IMR-90 (cell line): ENCODE measurements at regions not wholly inside any gene's neighbourhood (a gene's known extent, or its start where the extent isn't known, plus 50 kb on each side); places are given as distances from the start of the nearest gene placed in this dataset.

Experiments
- ATAC-seq: fragments of 200-7000 bp; cut with Tn5 transposase; 2 replicates; pipeline ENCODE4 v1.9.1; 2020; ENCODE audit warnings: low read depth, mild to moderate bottlenecking, moderate library complexity
- BruUV-seq: library from RNA; stranded (reverse); fragments of 400-500 nt; replicated peaks from 2 replicates; lab custom pipeline; 2021; lab: Mats Ljungman, UMichigan
- CTCF ChIA-PET: fragments of 300-600 bp; formaldehyde crosslinking; extraction: SDS; loops from one replicate; lab custom pipeline; 2021; ENCODE audit warnings: antibody characterized with exemption; lab: Yijun Ruan, JAX
- POLR2A ChIA-PET: fragments of 300-600 bp; sonication (Branson Sonifier 250); formaldehyde crosslinking; loops from one replicate; lab custom pipeline; 2022; ENCODE audit warnings: antibody characterized with exemption; ENCODE audit not compliant: unreplicated experiment; lab: Charles Lee
- DNase-seq: peaks from one replicate; pipeline ENCODE4 v3.0.0; 2013
- H2AFZ ChIP-seq: replicated peaks from 2 replicates; pipeline ENCODE3; 2013; ENCODE audit warnings: low read length, mild to moderate bottlenecking; ENCODE audit not compliant: poor library complexity
- H2AK5ac ChIP-seq: 2 replicates; pipeline ENCODE4 v1.6.1; 2013; ENCODE audit warnings: low read depth, low read length, inconsistent platforms
- H2AK9ac ChIP-seq: replicated peaks from 2 replicates; pipeline ENCODE3; 2013; ENCODE audit warnings: mild to moderate bottlenecking, low read depth, low read length, moderate library complexity; ENCODE audit not compliant: poor library complexity
- H2BK120ac ChIP-seq: 2 replicates; pipeline ENCODE4 v1.6.1; 2013; ENCODE audit warnings: low read depth, low read length, inconsistent platforms
- H2BK15ac ChIP-seq: 3 replicates; pipeline ENCODE4 v1.6.1; 2013; ENCODE audit warnings: low read depth, low read length, inconsistent platforms
- H2BK20ac ChIP-seq: 2 replicates; pipeline ENCODE4 v1.6.1; 2013; ENCODE audit warnings: low read depth, mild to moderate bottlenecking, inconsistent platforms, low read length, moderate library complexity
- H2BK5ac ChIP-seq: 2 replicates; pipeline ENCODE4 v1.6.1; 2013; ENCODE audit warnings: mild to moderate bottlenecking, low read depth, low read length, inconsistent platforms; ENCODE audit not compliant: poor library complexity, severe bottlenecking
- H3K14ac ChIP-seq: replicated peaks from 2 replicates; pipeline ENCODE4 v1.6.1; 2013; ENCODE audit warnings: low read depth, low read length, inconsistent platforms
- H3K18ac ChIP-seq: 2 replicates; pipeline ENCODE4 v1.6.1; 2013; ENCODE audit warnings: low read depth, low read length, control low read depth
- H3K23ac ChIP-seq: 2 replicates; pipeline ENCODE4 v1.6.1; 2013; ENCODE audit warnings: low read depth, low read length, inconsistent platforms
- H3K27ac ChIP-seq: 2 replicates; pipeline ENCODE4 v1.5.1; 2013; ENCODE audit warnings: mild to moderate bottlenecking, control low read depth, low read length; ENCODE audit not compliant: insufficient read depth
- H3K27me3 ChIP-seq: 2 replicates; pipeline ENCODE4 v1.6.1; 2013; ENCODE audit warnings: low read length; ENCODE audit not compliant: control insufficient read depth, insufficient read depth
- H3K36me3 ChIP-seq: 2 replicates; pipeline ENCODE4 v1.6.1; 2013; ENCODE audit warnings: low read length, mixed read lengths; ENCODE audit not compliant: control insufficient read depth, insufficient read depth
- H3K4ac ChIP-seq: 2 replicates; pipeline ENCODE4 v1.6.1; 2013; ENCODE audit warnings: low read depth, low read length, inconsistent platforms
- H3K4me1 ChIP-seq: 2 replicates; pipeline ENCODE4 v1.6.1; 2013; ENCODE audit warnings: low read length, mixed read lengths; ENCODE audit not compliant: control insufficient read depth, insufficient read depth
- H3K4me2 ChIP-seq: 2 replicates; pipeline ENCODE4 v1.6.1; 2013; ENCODE audit warnings: low read depth, mild to moderate bottlenecking, control low read depth, low read length, moderate library complexity
- H3K4me3 ChIP-seq: 2 replicates; pipeline ENCODE4 v1.5.1; 2013; ENCODE audit warnings: low read depth, mild to moderate bottlenecking, control low read depth, low read length, moderate library complexity; ENCODE audit not compliant: insufficient read depth
- H3K56ac ChIP-seq: 2 replicates; pipeline ENCODE4 v1.6.1; 2013; ENCODE audit warnings: low read length, inconsistent platforms; ENCODE audit not compliant: insufficient read depth; ENCODE audit errors: extremely low read depth
- H3K79me1 ChIP-seq, 2 experiments: 2 replicates each; pipeline ENCODE4 v1.6.1; 2013; ENCODE audit warnings: low read length in 2 of 2, inconsistent platforms in 1 of 2, low read depth in 1 of 2
- H3K9ac ChIP-seq: 2 replicates; pipeline ENCODE4 v1.6.1; 2013; ENCODE audit warnings: low read depth, low read length, control low read depth
- H3K9me1 ChIP-seq: 2 replicates; pipeline ENCODE4 v1.6.1; 2013; ENCODE audit warnings: low read length, inconsistent platforms; ENCODE audit not compliant: insufficient read depth
- H3K9me3 ChIP-seq: 2 replicates; pipeline ENCODE4 v1.6.1; 2013; ENCODE audit warnings: low read length; ENCODE audit not compliant: control insufficient read depth, insufficient read depth
- H4K20me1 ChIP-seq: 2 replicates; pipeline ENCODE4 v1.6.1; 2013; ENCODE audit warnings: low read length, inconsistent platforms; ENCODE audit not compliant: insufficient read depth
- H4K5ac ChIP-seq: 2 replicates; pipeline ENCODE4 v1.6.1; 2013; ENCODE audit warnings: mild to moderate bottlenecking, low read depth, low read length, control low read depth
- H4K8ac ChIP-seq, 2 experiments: 2 replicates each; pipeline ENCODE4 v1.6.1; 2013; ENCODE audit warnings: low read depth in 2 of 2, low read length in 2 of 2, control low read depth in 1 of 2, inconsistent platforms in 1 of 2
- H4K91ac ChIP-seq: 2 replicates; pipeline ENCODE4 v1.6.1; 2013; ENCODE audit warnings: low read depth, low read length, inconsistent platforms; ENCODE audit not compliant: insufficient read depth
- BHLHE40 ChIP-seq: fragments of 150-350 bp; IDR thresholded peaks from 2 replicates; pipeline ENCODE4 v1.6.1; 2016; ENCODE audit warnings: mild to moderate bottlenecking, low read depth, low read length
- CEBPB ChIP-seq: IDR thresholded peaks from 2 replicates; pipeline ENCODE4 v1.6.1; 2012; ENCODE audit warnings: low read depth, low read length, improper control_type of control experiment
- CHD1 ChIP-seq: IDR thresholded peaks from 2 replicates; pipeline ENCODE4 v1.6.1; 2012; ENCODE audit warnings: low read depth, low read length, improper control_type of control experiment
- MAFK ChIP-seq: IDR thresholded peaks from 2 replicates; pipeline ENCODE4 v1.6.1; 2012; ENCODE audit warnings: low read depth, low read length, improper control_type of control experiment
- MAZ ChIP-seq: IDR thresholded peaks from 2 replicates; pipeline ENCODE4 v1.6.1; 2012; ENCODE audit warnings: low read depth, mild to moderate bottlenecking, low read length, improper control_type of control experiment, moderate library complexity, borderline replicate concordance
- MXI1 ChIP-seq: IDR thresholded peaks from 2 replicates; pipeline ENCODE4 v1.6.1; 2012; ENCODE audit warnings: low read depth, mild to moderate bottlenecking, low read length, moderate library complexity, borderline replicate concordance
- POLR2A ChIP-seq: IDR thresholded peaks from 2 replicates; pipeline ENCODE4 v1.6.1; 2012; ENCODE audit warnings: mild to moderate bottlenecking, low read depth, low read length
- RCOR1 ChIP-seq: IDR thresholded peaks from 2 replicates; pipeline ENCODE4 v1.6.1; 2012; ENCODE audit warnings: mild to moderate bottlenecking, low read length, improper control_type of control experiment; ENCODE audit not compliant: insufficient replicate concordance
- SMC3 ChIP-seq: fragments of 150-350 bp; IDR thresholded peaks from 2 replicates; pipeline ENCODE4 v1.6.1; 2016; ENCODE audit warnings: low read depth, mild to moderate bottlenecking, antibody characterized with exemption, low read length, moderate library complexity
- WGBS, 2 experiments: methylation state at CpG; one replicate each; pipeline versions ENCODE4 v1.1.5 to v1.1.7; 2013; ENCODE audit warnings: missing lambda C conversion rate in 2 of 2; ENCODE audit not compliant: insufficient read length in 1 of 2; ENCODE audit errors: extremely low coverage in 2 of 2; 5-methylcytosine and 5-hydroxymethylcytosine counted together
- dilution Hi-C: fragments of 300-500 bp; cut with HindIII; formaldehyde crosslinking; loops from one replicate; pipeline ENCODE4 v1.14.3; 2018; ENCODE audit warnings: low sequenced_read_pairs; ENCODE audit not compliant: unreplicated experiment
- in situ Hi-C: fragments of 300-500 bp; cut with MboI; formaldehyde crosslinking; loops from 3 replicates; pipeline ENCODE4 v1.14.3; 2019; ENCODE audit warnings: low sequenced_read_pairs, inconsistent platforms, mixed read lengths
- intact Hi-C: fragments of 100-400 bp; cut with micrococcal nuclease; formaldehyde crosslinking; loops from 2 replicates; pipeline ENCODE4 v1.10.0; 2022
- TF ChIP-seq, protein P1 (sequence below): conservative IDR thresholded peaks from 2 replicates; pipeline ENCODE4 v1.5.1; 2012; ENCODE audit warnings: mild to moderate bottlenecking, low read depth, low read length, improper control_type of control experiment

DNA sequence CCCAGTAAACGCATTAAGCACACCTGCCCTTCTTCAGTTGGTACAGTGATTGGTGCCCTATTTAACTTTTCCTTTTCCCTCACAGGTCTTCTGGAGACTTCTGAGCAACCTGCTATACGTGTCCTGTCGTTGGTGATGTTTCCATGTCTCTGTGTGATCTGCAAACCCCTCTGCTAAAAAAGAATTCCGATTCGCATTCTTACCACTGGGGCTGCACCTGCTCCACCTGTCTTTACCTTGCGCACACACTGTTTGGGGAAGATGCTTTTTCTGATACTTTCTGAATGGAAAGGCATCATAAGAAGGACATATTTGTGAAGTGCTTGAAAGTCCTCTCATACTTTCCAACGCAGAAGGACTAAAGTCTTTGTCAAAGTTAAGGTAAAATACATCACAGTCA lies 323.9 kb upstream of the SOX11 start:
- H4K20me1 ChIP-seq, result no peaks in the 10 kb centered on the region
- no peak overlapping the region for H2BK20ac ChIP-seq
- no peak overlapping the region for H4K8ac ChIP-seq
- no peak overlapping the region for H2AFZ ChIP-seq
- ATAC-seq (no peak), DNase-seq (no peak)
- no peak overlapping the region for H3K4ac ChIP-seq
- H2AK9ac ChIP-seq, result no peak overlapping the region
- H3K36me3 ChIP-seq, result no peaks in the 10 kb centered on the region
- no peak overlapping the region for H2AK5ac ChIP-seq
- H3K9ac ChIP-seq, result no peak overlapping the region
- no peak overlapping the region for H3K18ac ChIP-seq
- no peaks in the 10 kb centered on the region for H3K4me1 ChIP-seq
- H2BK5ac ChIP-seq, result no peak overlapping the region
- H3K27ac ChIP-seq, result no peak overlapping the region
- no peak for TF ChIP-seq BHLHE40
- TF ChIP-seq, protein P1, sequence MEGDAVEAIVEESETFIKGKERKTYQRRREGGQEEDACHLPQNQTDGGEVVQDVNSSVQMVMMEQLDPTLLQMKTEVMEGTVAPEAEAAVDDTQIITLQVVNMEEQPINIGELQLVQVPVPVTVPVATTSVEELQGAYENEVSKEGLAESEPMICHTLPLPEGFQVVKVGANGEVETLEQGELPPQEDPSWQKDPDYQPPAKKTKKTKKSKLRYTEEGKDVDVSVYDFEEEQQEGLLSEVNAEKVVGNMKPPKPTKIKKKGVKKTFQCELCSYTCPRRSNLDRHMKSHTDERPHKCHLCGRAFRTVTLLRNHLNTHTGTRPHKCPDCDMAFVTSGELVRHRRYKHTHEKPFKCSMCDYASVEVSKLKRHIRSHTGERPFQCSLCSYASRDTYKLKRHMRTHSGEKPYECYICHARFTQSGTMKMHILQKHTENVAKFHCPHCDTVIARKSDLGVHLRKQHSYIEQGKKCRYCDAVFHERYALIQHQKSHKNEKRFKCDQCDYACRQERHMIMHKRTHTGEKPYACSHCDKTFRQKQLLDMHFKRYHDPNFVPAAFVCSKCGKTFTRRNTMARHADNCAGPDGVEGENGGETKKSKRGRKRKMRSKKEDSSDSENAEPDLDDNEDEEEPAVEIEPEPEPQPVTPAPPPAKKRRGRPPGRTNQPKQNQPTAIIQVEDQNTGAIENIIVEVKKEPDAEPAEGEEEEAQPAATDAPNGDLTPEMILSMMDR, result no peak
- no peak for TF ChIP-seq SMC3
- TF ChIP-seq POLR2A, result no peak
- no peak for TF ChIP-seq MAFK
- no peak for TF ChIP-seq RCOR1
- TF ChIP-seq MXI1, result no peak
- TF ChIP-seq CHD1, result no peak
- TF ChIP-seq CEBPB, result no peak
- no peak for TF ChIP-seq MAZ
- no peaks in the 10 kb centered on the region for H3K27me3 ChIP-seq
- dilution Hi-C loops, result no loop called here
- no TSS peak for BruUV-seq
- intact Hi-C loops, result no loop called here
- H3K79me1 ChIP-seq, result no peaks in the 10 kb centered on the region
- CTCF ChIA-PET, result no interaction called here
- POLR2A ChIA-PET, result no interaction called here
- in situ Hi-C loops, result no loop called here
- H4K91ac ChIP-seq, result no peak overlapping the region
- no peaks in the 10 kb centered on the region for H3K9me1 ChIP-seq
- no CpG with 5 or more reads among the region's 7 CpGs for WGBS, 2 experiments
- no peak overlapping the region for H2BK120ac ChIP-seq
- no peak overlapping the region for H3K23ac ChIP-seq
- H3K14ac ChIP-seq, result no peak overlapping the region
- no peak overlapping the region for H3K56ac ChIP-seq
- H3K9me3 ChIP-seq, result 0 out of 2 replicates have a peak, but pooled peaks cover 10% of the 10 kb centered on the region
- H3K4me2 ChIP-seq, result no peak overlapping the region
- H4K5ac ChIP-seq, result no peak overlapping the region
- H3K4me3 ChIP-seq, result no peak overlapping the region
- H2BK15ac ChIP-seq, result no peak overlapping the region
